ENCODE measurements at regions not wholly inside any gene's neighbourhood (a gene's known extent, or its start where the extent isn't known, plus 50 kb on each side); places are given as distances from the start of the nearest gene placed in this dataset.

DNA sequence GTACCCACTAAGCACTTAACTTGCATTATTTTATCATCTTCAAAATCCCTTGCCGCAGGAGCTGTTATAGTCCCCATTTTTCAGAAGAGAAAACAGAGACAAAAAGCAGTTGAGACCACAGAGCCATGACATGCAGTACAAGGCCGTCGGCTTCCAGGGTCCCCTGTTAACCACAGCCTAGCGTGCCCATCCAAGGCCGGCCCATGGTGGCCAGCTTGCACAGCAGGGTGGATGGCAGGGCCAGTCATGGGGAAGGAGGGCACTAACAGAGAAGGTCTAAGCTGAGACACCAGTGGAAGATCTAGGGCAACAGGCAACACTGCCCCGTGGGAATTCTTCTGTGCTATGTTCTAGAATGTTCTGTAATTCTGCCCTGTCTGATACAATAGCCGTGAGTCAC is 192.6 kb upstream of the ID2 start:
- no peaks in the 10 kb centered on the region for H3K36me3 ChIP-seq (ENCODE audit: control insufficient read depth, insufficient read depth, low read length)
- no peak for DNase-seq (ENCODE audit: low read depth, low spot score)
- WGBS (ENCODE audit: insufficient coverage, insufficient read length): no CpG with 5 or more reads among the region's 7 CpGs
- no peak overlapping the region for H3K4me3 ChIP-seq (ENCODE audit: low read length)
- H3K9me3 ChIP-seq (ENCODE audit: control insufficient read depth, insufficient read depth, low read length): no peaks in the 10 kb centered on the region
- no peak overlapping the region for H3K27ac ChIP-seq (ENCODE audit: low read length)
- no peaks in the 10 kb centered on the region for H3K27me3 ChIP-seq (ENCODE audit: control insufficient read depth, insufficient read depth, low read length)
- no peaks in the 10 kb centered on the region for H3K4me1 ChIP-seq (ENCODE audit: control insufficient read depth, insufficient read depth, low read length)

DNA sequence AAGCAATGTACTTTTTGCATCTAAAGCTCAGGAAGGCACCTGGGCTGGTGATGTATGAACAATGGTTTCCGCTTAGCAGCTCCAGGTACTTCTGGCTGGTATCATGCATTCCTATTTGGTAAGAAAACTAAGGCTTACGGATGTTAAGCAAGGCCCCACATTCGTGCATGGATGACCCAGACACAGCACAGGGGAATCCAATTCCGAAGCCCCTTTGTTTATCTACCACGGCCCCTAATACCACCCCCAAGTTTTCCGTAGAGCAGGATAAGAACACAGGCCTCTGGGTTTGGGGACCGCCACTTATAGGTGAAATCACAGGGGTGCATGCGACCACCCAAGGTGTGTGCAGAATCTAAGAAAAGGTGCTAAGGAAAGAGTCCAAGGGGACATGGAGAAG is 192.1 kb upstream of the ID2 start:
- Histone ChIP-seq H3K9me3 (ENCODE audit: control insufficient read depth, insufficient read depth, low read length) (no peaks in the 10 kb centered on the region), H3K36me3 (ENCODE audit: control insufficient read depth, insufficient read depth, low read length) (no peaks in the 10 kb centered on the region), H3K27ac (ENCODE audit: low read length) (no peak overlapping the region), H3K4me3 (ENCODE audit: low read length) (no peak overlapping the region), H3K4me1 (ENCODE audit: control insufficient read depth, insufficient read depth, low read length) (no peaks in the 10 kb centered on the region), H3K27me3 (ENCODE audit: control insufficient read depth, insufficient read depth, low read length) (no peaks in the 10 kb centered on the region)
- DNase-seq (ENCODE audit: low read depth, low spot score): no peak
- WGBS (ENCODE audit: insufficient coverage, insufficient read length): no CpG with 5 or more reads among the region's 8 CpGs

DNA sequence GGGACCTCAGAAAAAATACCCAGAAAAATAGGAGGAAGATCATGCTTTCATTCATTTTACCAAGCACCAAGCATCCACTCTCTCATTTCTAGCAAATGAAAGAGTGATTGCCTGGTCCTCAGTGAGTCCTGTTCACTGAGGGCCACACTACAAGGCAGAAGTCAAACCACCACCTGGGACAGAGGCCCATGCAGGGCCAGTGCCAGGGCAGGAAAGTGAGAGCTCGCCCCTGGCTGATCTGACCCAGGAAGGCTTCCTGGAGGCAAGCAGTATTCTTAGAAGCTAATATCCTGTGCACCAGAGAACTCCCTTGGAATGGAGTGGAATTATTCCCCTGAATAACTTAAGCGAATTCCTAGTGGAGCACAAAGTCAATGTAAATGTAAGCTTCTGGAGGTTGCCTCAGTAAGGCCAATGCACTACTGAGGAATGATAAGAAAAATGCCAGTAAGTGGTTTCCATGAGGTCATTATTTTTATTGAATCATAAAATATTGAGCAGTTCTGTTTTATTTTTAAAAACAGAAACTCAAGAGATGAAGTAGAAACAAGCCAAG is 191.6 kb upstream of the ID2 start:
- Histone ChIP-seq H3K27ac (ENCODE audit: low read length) (no peak overlapping the region), H3K27me3 (ENCODE audit: control insufficient read depth, insufficient read depth, low read length) (no peaks in the 10 kb centered on the region), H3K4me3 (ENCODE audit: low read length) (no peak overlapping the region), H3K36me3 (ENCODE audit: control insufficient read depth, insufficient read depth, low read length) (no peaks in the 10 kb centered on the region), H3K4me1 (ENCODE audit: control insufficient read depth, insufficient read depth, low read length) (no peaks in the 10 kb centered on the region), H3K9me3 (ENCODE audit: control insufficient read depth, insufficient read depth, low read length) (no peaks in the 10 kb centered on the region)
- no CpG with 5 or more reads among the region's 2 CpGs for WGBS (ENCODE audit: insufficient coverage, insufficient read length)
- DNase-seq (ENCODE audit: low read depth, low spot score): no peak

DNA sequence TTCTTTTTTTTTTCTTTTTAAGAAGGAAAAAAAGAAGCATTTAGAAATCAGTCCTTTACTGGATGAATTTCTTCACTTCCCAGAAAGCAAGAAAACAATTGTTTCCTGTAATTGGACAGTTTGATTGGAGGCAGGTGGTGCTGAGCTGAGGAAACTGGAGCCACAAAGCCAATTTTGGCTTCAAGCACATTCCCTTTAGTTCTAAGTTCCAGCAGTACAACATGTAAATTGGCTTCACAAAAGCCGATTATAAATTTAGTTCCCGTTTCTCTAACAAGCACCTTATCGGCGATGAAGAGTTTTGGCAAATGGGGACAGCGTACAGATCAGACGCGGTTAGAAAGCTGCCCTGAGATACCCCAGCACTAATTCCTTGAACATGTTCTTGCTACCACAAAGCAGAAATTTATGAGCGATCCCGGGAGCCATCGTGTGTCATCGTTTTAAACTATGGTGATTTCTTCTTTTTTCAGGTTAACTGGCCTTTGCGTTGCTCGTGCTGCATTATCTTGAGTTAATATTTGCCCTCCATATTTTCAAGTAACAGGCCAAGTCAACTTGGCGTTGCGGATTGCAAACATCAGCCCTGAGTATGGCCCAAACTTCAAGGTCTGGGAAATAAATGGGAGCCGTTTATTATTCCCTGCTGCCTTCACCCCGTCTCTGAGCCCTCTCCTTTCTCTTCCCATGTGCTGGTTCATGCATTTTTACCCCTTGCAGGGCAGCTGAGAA is 190.4 kb upstream of the ID2 start:
- Histone ChIP-seq H3K27ac (ENCODE audit: low read length) (no peak overlapping the region), H3K27me3 (ENCODE audit: control insufficient read depth, insufficient read depth, low read length) (no peaks in the 10 kb centered on the region), H3K4me3 (ENCODE audit: low read length) (no peak overlapping the region), H3K36me3 (ENCODE audit: control insufficient read depth, insufficient read depth, low read length) (no peaks in the 10 kb centered on the region), H3K4me1 (ENCODE audit: control insufficient read depth, insufficient read depth, low read length) (no peaks in the 10 kb centered on the region), H3K9me3 (ENCODE audit: control insufficient read depth, insufficient read depth, low read length) (no peaks in the 10 kb centered on the region)
- WGBS (ENCODE audit: insufficient coverage, insufficient read length): no CpG with 5 or more reads among the region's 17 CpGs
- DNase-seq (ENCODE audit: low read depth, low spot score): no peak

DNA sequence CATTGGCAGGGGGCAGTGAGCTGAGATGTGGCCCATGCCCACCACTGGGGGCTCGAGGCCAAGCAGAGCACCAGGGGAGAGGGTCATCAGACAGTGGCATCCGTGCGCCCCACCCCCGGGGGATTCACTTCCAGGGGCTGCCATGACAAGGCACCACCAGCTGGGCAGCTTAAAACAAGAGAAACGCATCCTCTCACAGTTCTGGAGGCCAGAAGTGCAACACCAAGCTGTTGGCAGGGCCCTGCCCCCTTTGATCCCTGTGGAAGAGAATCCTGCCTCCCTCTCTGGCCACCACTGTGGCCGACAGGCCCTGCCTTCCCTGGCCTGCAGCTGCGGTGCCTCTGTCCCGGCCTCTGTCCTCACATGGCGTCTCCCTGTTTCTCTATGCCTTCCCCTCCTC is 187.7 kb upstream of the ID2 start:
- no CpG with 5 or more reads among the region's 9 CpGs for WGBS (ENCODE audit: insufficient coverage, insufficient read length)
- no peaks in the 10 kb centered on the region for H3K36me3 ChIP-seq (ENCODE audit: control insufficient read depth, insufficient read depth, low read length)
- H3K27me3 ChIP-seq (ENCODE audit: control insufficient read depth, insufficient read depth, low read length): no peaks in the 10 kb centered on the region
- no peak overlapping the region for H3K4me3 ChIP-seq (ENCODE audit: low read length)
- H3K9me3 ChIP-seq (ENCODE audit: control insufficient read depth, insufficient read depth, low read length): no peaks in the 10 kb centered on the region
- no peaks in the 10 kb centered on the region for H3K4me1 ChIP-seq (ENCODE audit: control insufficient read depth, insufficient read depth, low read length)
- H3K27ac ChIP-seq (ENCODE audit: low read length): no peak overlapping the region
- DNase-seq (ENCODE audit: low read depth, low spot score): no peak

DNA sequence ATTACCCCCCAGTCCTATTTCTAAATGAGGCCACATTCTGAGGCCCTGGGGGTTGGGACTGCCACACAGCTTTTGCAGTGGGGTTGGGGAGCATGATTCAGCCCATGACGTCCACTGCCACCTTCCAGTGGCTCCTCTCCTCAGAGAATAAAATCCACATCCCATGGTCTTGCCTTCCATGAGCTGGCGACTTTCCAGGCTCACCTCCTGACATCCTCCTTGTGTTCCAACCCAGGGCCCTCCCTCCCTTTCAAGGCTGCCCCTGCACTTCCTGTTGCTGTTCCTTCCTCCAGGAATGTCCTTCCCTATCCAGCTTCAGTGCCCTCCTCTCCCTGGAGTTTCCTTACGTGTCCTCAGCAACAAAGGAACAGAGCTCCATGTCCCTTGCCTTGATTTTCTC is 187.3 kb upstream of the ID2 start:
- Histone ChIP-seq H3K36me3 (ENCODE audit: control insufficient read depth, insufficient read depth, low read length) (no peaks in the 10 kb centered on the region), H3K27me3 (ENCODE audit: control insufficient read depth, insufficient read depth, low read length) (no peaks in the 10 kb centered on the region), H3K4me1 (ENCODE audit: control insufficient read depth, insufficient read depth, low read length) (no peaks in the 10 kb centered on the region), H3K4me3 (ENCODE audit: low read length) (no peak overlapping the region), H3K9me3 (ENCODE audit: control insufficient read depth, insufficient read depth, low read length) (no peaks in the 10 kb centered on the region), H3K27ac (ENCODE audit: low read length) (no peak overlapping the region)
- no CpG with 5 or more reads among the region's 3 CpGs for WGBS (ENCODE audit: insufficient coverage, insufficient read length)
- no peak for DNase-seq (ENCODE audit: low read depth, low spot score)

DNA sequence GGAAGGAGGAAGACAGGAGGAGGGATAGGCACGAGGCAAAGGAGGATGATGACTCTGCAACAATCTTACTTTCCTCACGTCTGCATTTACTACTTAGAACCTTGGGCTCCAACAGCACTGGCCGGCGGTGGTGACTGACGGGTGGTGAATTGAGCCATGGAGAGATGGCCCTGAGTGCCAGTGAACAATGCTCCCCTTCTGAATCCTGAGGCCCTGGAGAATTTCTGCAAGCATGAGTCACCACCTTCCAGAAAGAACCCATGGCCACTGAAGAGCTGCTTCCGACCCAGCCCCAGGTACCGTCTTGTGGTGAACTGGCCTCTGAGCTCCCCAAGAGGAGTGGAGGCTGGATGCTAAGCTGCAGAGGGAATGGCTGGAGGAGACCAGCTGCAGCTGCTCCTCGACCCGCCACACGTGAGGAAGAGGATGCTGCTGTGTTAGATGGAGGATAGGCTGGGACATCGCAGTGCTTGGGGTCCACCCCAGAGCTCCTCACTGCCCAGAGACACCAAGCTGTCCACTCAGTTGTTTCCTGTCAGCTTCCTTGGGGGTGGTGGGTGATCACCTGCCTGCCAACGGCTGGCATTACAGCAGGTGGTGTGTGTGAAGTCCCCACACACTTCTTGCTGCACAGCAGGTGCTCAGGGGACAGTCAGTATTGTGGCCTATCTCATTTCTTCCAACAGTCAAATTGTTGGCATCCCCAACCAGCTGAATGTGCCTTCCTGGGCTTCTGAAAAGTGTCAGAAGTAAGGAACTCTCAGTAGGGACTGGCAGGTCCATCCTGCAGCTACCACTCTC is 186.5 kb upstream of the ID2 start:
- Histone ChIP-seq H3K4me1 (ENCODE audit: control insufficient read depth, insufficient read depth, low read length) (no peaks in the 10 kb centered on the region), H3K9me3 (ENCODE audit: control insufficient read depth, insufficient read depth, low read length) (no peaks in the 10 kb centered on the region), H3K36me3 (ENCODE audit: control insufficient read depth, insufficient read depth, low read length) (no peaks in the 10 kb centered on the region), H3K27me3 (ENCODE audit: control insufficient read depth, insufficient read depth, low read length) (no peaks in the 10 kb centered on the region), H3K4me3 (ENCODE audit: low read length) (no peak overlapping the region), H3K27ac (ENCODE audit: low read length) (no peak overlapping the region)
- no peak for DNase-seq (ENCODE audit: low read depth, low spot score)
- WGBS (ENCODE audit: insufficient coverage, insufficient read length): no CpG with 5 or more reads among the region's 12 CpGs

DNA sequence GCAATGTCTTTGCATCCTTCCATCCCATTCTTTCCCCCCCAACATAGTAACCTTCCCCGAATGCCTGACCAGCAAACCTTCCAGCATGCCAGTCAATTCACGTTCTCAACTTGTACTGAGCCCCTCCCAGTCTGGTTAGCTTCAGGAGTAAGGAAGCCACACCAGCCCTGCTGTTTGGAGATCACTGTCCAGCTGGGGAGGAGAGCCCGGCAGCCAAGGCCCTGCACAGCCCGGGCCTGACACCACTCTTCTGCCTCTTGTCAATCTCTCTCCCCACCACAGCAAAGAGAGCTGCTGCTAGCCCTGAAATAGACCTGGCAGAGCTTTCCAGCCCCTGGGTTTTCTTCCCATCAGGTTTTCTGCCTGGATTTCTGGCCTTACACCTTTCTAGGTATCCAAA is 185.8 kb upstream of the ID2 start:
- Histone ChIP-seq H3K9me3 (ENCODE audit: control insufficient read depth, insufficient read depth, low read length) (no peaks in the 10 kb centered on the region), H3K27ac (ENCODE audit: low read length) (no peak overlapping the region), H3K36me3 (ENCODE audit: control insufficient read depth, insufficient read depth, low read length) (no peaks in the 10 kb centered on the region), H3K27me3 (ENCODE audit: control insufficient read depth, insufficient read depth, low read length) (no peaks in the 10 kb centered on the region), H3K4me1 (ENCODE audit: control insufficient read depth, insufficient read depth, low read length) (no peaks in the 10 kb centered on the region), H3K4me3 (ENCODE audit: low read length) (no peak overlapping the region)
- no CpG with 5 or more reads among the region's 4 CpGs for WGBS (ENCODE audit: insufficient coverage, insufficient read length)
- no peak for DNase-seq (ENCODE audit: low read depth, low spot score)

DNA sequence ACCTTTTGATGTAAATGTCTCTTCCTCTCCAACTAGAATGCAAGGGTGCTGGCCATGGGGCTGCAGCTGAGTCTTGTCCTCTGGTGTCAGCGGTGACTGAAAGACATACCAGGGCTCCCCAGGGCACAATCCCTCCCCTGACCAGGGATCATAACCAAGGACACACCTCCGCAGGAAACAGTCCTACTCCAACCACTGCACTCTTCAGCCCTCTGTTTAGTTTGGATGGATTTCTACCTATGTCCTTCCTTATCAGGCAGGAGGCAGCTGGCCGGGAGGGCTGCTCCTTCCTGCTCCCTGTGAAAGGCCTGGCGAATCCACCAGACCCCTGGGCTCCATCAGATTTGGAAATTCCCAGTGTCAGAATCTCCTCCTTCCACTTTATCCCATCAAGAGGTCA is 185.2 kb upstream of the ID2 start:
- DNase-seq (ENCODE audit: low read depth, low spot score): no peak
- H3K4me3 ChIP-seq (ENCODE audit: low read length): no peak overlapping the region
- no peaks in the 10 kb centered on the region for H3K4me1 ChIP-seq (ENCODE audit: control insufficient read depth, insufficient read depth, low read length)
- WGBS (ENCODE audit: insufficient coverage, insufficient read length): no CpG with 5 or more reads among the region's 4 CpGs
- no peak overlapping the region for H3K27ac ChIP-seq (ENCODE audit: low read length)
- H3K9me3 ChIP-seq (ENCODE audit: control insufficient read depth, insufficient read depth, low read length): no peaks in the 10 kb centered on the region
- H3K36me3 ChIP-seq (ENCODE audit: control insufficient read depth, insufficient read depth, low read length): no peaks in the 10 kb centered on the region
- no peaks in the 10 kb centered on the region for H3K27me3 ChIP-seq (ENCODE audit: control insufficient read depth, insufficient read depth, low read length)

DNA sequence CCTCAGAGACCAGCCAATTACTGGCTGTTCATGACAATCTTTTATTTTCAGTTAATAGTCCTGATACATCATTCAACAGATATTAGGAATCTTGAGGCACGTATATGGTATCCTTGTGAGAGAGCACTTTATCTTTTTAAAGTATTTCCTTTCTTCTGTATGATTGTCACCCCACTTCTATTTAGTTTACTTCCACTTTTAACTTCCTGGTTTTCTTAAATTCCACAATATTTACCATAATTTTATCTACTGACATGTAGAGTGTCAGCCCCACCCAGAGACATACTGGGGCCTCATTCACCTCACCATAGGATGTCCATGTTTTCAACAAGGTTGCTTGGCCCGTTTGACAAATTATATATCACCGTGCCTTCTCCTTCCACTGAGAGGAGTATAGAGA is 182.9 kb upstream of the ID2 start:
- Histone ChIP-seq H3K9me3 (ENCODE audit: control insufficient read depth, insufficient read depth, low read length) (no peaks in the 10 kb centered on the region), H3K27ac (ENCODE audit: low read length) (no peak overlapping the region), H3K27me3 (ENCODE audit: control insufficient read depth, insufficient read depth, low read length) (no peaks in the 10 kb centered on the region), H3K4me1 (ENCODE audit: control insufficient read depth, insufficient read depth, low read length) (no peaks in the 10 kb centered on the region), H3K4me3 (ENCODE audit: low read length) (no peak overlapping the region), H3K36me3 (ENCODE audit: control insufficient read depth, insufficient read depth, low read length) (no peaks in the 10 kb centered on the region)
- DNase-seq (ENCODE audit: low read depth, low spot score): no peak
- no CpG with 5 or more reads among the region's 3 CpGs for whole genome bisulfite sequencing (ENCODE audit: insufficient coverage, insufficient read length)

All from iPS DF 6.9 (cell line).